B cell (primary cell): ENCODE measurements at regions not wholly inside any gene's neighbourhood (a gene's known extent, or its start where the extent isn't known, plus 50 kb on each side); places are given as distances from the start of the nearest gene placed in this dataset.

Experiments
- ATAC-seq: fragments of 200-7000 bp; cut with Tn5 transposase; one replicate; pipeline ENCODE4 v1.10.0; 2021; ENCODE audit warnings: low read depth, mild to moderate bottlenecking, moderate number of reproducible peaks, moderate library complexity
- CTCF ChIA-PET: fragments of 350-600 bp; sonication (Branson Sonifier 250); formaldehyde crosslinking; loops from one replicate; lab custom pipeline; 2021; ENCODE audit warnings: antibody characterized with exemption, inconsistent platforms; lab: Charles Lee
- POLR2A ChIA-PET: fragments of 350-600 bp; sonication (Branson Sonifier 250); formaldehyde crosslinking; loops from one replicate; lab custom pipeline; 2021; ENCODE audit warnings: antibody characterized with exemption; lab: Charles Lee
- DNase-seq: peaks from one replicate; pipeline ENCODE4 v3.0.0; 2013
- H2AFZ ChIP-seq: 2 replicates; pipeline ENCODE4 v1.6.1; 2012; ENCODE audit warnings: mild to moderate bottlenecking, low read depth, low read length; ENCODE audit not compliant: insufficient read depth, poor library complexity, severe bottlenecking
- H3K27ac ChIP-seq, 2 donors: 1 replicate in 1 of 2; 2 replicates in 1 of 2; pipeline ENCODE4 v1.5.1; 2012 to 2013; ENCODE audit warnings: low read length in 2 of 2, mild to moderate bottlenecking in 2 of 2, moderate library complexity in 1 of 2
- H3K27me3 ChIP-seq, 4 experiments: fragments of 200-600 bp in 1 of 4; sonication (generic) in 1 of 4; replicated peaks in 1 of 4; 1 replicate in 2 of 4; 2 replicates in 2 of 4; pipeline versions ENCODE4 v1.6.1 to v1.7.0; 2013 to 2016; ENCODE audit warnings: low read length in 3 of 4, mild to moderate bottlenecking in 2 of 4, mixed read lengths in 1 of 4, moderate library complexity in 1 of 4; ENCODE audit not compliant: insufficient read depth in 4 of 4, control insufficient read depth in 3 of 4; ENCODE audit errors: control extremely low read depth in 1 of 4
- H3K36me3 ChIP-seq, 2 experiments: replicated peaks in 1 of 2; 1 replicate in 1 of 2; 2 replicates in 1 of 2; pipeline versions ENCODE4 v1.6.1 to v1.7.1; 2013; ENCODE audit warnings: low read length in 1 of 2; ENCODE audit not compliant: insufficient read depth in 2 of 2, control insufficient read depth in 1 of 2; ENCODE audit errors: control extremely low read depth in 1 of 2, extremely low read depth in 1 of 2
- H3K4me1 ChIP-seq, 2 donors: fragments of 200-600 bp in 1 of 2; sonication (generic) in 1 of 2; 1 replicate in 1 of 2; 2 replicates in 1 of 2; pipeline versions ENCODE4 v1.5.1 to v1.6.1; 2013 to 2017; ENCODE audit warnings: low read length in 2 of 2; ENCODE audit not compliant: control insufficient read depth in 2 of 2, insufficient read depth in 2 of 2
- H3K4me2 ChIP-seq: replicated peaks from 2 replicates; pipeline ENCODE3; 2012; ENCODE audit warnings: mild to moderate bottlenecking, low read depth, low read length; ENCODE audit not compliant: poor library complexity, severe bottlenecking
- H3K4me3 ChIP-seq, 5 experiments: fragments of 200-600 bp in 1 of 5; sonication (generic) in 1 of 5; 1 replicate in 3 of 5; 2 replicates in 2 of 5; pipeline versions ENCODE4 v1.5.1 to v1.7.0; 2011 to 2016; ENCODE audit warnings: low read length in 4 of 5, mild to moderate bottlenecking in 4 of 5, low read depth in 2 of 5, control low read depth in 1 of 5, moderate library complexity in 1 of 5; ENCODE audit not compliant: insufficient read depth in 1 of 5; ENCODE audit errors: control extremely low read depth in 1 of 5, extremely low read depth in 1 of 5
- H3K79me2 ChIP-seq: fragments of 200-600 bp; sonication (generic); one replicate; pipeline ENCODE4 v1.6.0; 2016; ENCODE audit warnings: low read length; ENCODE audit not compliant: control insufficient read depth, insufficient read depth
- H3K9ac ChIP-seq: fragments of 200-600 bp; sonication (generic); 2 replicates; pipeline ENCODE4 v1.6.1; 2017; ENCODE audit warnings: mild to moderate bottlenecking, low read length, moderate library complexity
- H3K9me3 ChIP-seq, 3 donors: one replicate each; pipeline versions ENCODE4 v1.6.1 to v1.7.1; 2013; ENCODE audit warnings: low read length in 2 of 3; ENCODE audit not compliant: control insufficient read depth in 2 of 3, insufficient read depth in 1 of 3; ENCODE audit errors: control extremely low read depth in 1 of 3
- H4K20me1 ChIP-seq: 2 replicates; pipeline ENCODE4 v1.6.0; 2012; ENCODE audit warnings: mild to moderate bottlenecking, low read length; ENCODE audit not compliant: insufficient read depth, control insufficient read depth, poor library complexity, severe bottlenecking
- H3K27ac Mint-ChIP-seq: one replicate; pipeline ENCODE4 v1.8.0; 2021; ENCODE audit warnings: mixed read lengths
- H3K27me3 Mint-ChIP-seq: one replicate; pipeline ENCODE4 v1.8.0; 2021; ENCODE audit warnings: mixed read lengths
- H3K4me1 Mint-ChIP-seq: one replicate; pipeline ENCODE4 v1.8.0; 2021; ENCODE audit warnings: mixed read lengths
- H3K4me3 Mint-ChIP-seq: one replicate; pipeline ENCODE4 v1.8.0; 2021; ENCODE audit warnings: mixed read lengths
- H3K9me3 Mint-ChIP-seq: one replicate; pipeline ENCODE4 v1.8.0; 2022; ENCODE audit warnings: mixed read lengths; ENCODE audit not compliant: insufficient read depth
- EZH2 ChIP-seq: IDR thresholded peaks from 2 replicates; pipeline ENCODE4 v1.6.1; 2012; ENCODE audit warnings: borderline replicate concordance, low read depth, mild to moderate bottlenecking, moderate library complexity, low read length; ENCODE audit not compliant: insufficient read depth, poor library complexity, severe bottlenecking
- WGBS: methylation state at CpG from one replicate; pipeline ENCODE4 v1.1.5; 2013; ENCODE audit warnings: missing lambda C conversion rate; ENCODE audit not compliant: insufficient coverage; 5-methylcytosine and 5-hydroxymethylcytosine counted together
- intact Hi-C: fragments of 100-400 bp; cut with micrococcal nuclease; formaldehyde crosslinking; loops from one replicate; pipeline ENCODE4 v1.10.0; 2022
- TF ChIP-seq, protein P1 (sequence below): fragments of 200-600 bp; IDR thresholded peaks from one replicate; pipeline ENCODE4 v1.8.0; 2022; ENCODE audit warnings: antibody characterized with exemption, mild to moderate bottlenecking

DNA sequence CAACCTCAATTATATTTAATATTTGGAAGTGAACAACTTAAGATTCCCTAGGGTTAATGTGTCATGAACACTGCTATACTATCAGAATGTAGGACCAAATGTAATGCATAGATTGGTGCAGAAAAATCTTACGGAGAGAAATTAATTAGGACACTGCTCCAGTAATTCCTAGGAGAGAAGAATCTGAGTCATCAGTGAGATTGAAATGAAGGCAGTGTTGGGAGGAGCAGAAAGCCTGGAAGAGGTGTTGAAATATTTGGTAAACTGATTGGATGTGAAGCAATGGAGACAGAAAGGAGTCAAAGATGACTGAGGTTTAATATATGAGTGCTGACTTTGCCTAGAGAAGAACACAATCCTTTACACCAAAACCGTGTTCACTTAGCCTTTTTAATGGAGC lies 836.0 kb downstream of the FAM181B start:
- H3K4me1 Mint-ChIP-seq: no peaks in the 10 kb centered on the region
- Histone ChIP-seq H3K79me2 (no peaks in the 10 kb centered on the region), H3K9me3 (peaks cover 0 to 6% (median 0%) of the 10 kb centered on the region in 3 donors), H3K9ac (no peak overlapping the region), H4K20me1 (no peaks in the 10 kb centered on the region), H3K4me2 (no peak overlapping the region), H3K4me1 (no peaks in the 10 kb centered on the region), H3K27ac (no peak overlapping the region), H3K36me3 (no peaks in the 10 kb centered on the region), H2AFZ (no peak overlapping the region), H3K4me3 (no peak overlapping the region), H3K27me3 (no peaks in the 10 kb centered on the region)
- DNase-seq (no peak), ATAC-seq (no peak)
- WGBS: 86% methylated on average over 1 of the region's 2 CpGs
- peaks cover 12% of the 10 kb centered on the region for H3K27me3 Mint-ChIP-seq
- ChIA-PET POLR2A (no interaction called here), CTCF (no interaction called here)
- no peak overlapping the region for H3K4me3 Mint-ChIP-seq
- TF ChIP-seq, protein P1, sequence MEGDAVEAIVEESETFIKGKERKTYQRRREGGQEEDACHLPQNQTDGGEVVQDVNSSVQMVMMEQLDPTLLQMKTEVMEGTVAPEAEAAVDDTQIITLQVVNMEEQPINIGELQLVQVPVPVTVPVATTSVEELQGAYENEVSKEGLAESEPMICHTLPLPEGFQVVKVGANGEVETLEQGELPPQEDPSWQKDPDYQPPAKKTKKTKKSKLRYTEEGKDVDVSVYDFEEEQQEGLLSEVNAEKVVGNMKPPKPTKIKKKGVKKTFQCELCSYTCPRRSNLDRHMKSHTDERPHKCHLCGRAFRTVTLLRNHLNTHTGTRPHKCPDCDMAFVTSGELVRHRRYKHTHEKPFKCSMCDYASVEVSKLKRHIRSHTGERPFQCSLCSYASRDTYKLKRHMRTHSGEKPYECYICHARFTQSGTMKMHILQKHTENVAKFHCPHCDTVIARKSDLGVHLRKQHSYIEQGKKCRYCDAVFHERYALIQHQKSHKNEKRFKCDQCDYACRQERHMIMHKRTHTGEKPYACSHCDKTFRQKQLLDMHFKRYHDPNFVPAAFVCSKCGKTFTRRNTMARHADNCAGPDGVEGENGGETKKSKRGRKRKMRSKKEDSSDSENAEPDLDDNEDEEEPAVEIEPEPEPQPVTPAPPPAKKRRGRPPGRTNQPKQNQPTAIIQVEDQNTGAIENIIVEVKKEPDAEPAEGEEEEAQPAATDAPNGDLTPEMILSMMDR: no peak
- no peak for TF ChIP-seq EZH2
- H3K27ac Mint-ChIP-seq: no peak overlapping the region
- no peaks in the 10 kb centered on the region for H3K9me3 Mint-ChIP-seq
- intact Hi-C loops: no loop called here

DNA sequence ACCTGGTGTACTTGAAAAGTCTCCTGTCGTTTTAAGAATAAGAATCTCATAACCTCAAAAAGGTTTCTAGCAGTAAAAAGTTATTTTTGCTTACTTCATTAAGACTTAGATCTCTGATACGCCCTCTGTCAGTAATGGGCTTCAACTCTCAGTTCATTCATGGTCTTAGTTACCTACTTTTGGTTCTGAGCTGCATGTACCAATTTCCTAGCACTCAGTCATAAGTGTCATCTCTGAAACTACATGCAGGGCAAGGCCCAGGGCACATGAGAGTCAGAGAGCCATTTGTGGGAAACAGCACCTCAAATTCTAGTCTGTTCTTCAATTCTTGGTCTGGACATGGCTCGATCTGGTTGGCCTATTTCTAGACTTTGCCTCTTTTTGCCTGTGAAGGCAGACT lies 838.4 kb downstream of the FAM181B start:
- no peaks in the 10 kb centered on the region for H3K4me1 ChIP-seq
- no peaks in the 10 kb centered on the region for H3K79me2 ChIP-seq
- TF ChIP-seq, protein P1: no peak
- no peak for TF ChIP-seq EZH2
- no peak overlapping the region for H3K27ac ChIP-seq
- H3K4me3 Mint-ChIP-seq: no peak overlapping the region
- no peak overlapping the region for H3K4me2 ChIP-seq
- H3K27ac Mint-ChIP-seq: no peak overlapping the region
- peaks cover 6% of the 10 kb centered on the region for H3K27me3 Mint-ChIP-seq
- intact Hi-C loops: no loop called here
- ChIA-PET CTCF (no interaction called here), POLR2A (interaction anchor here (0.7 kb wide), 1 partner anchor 42 kb away, joined by 4 read pairs; no protein-coding TSS in a partner anchor)
- no peaks in the 10 kb centered on the region for H3K4me1 Mint-ChIP-seq
- DNase-seq: no peak
- H3K4me3 ChIP-seq: no peak overlapping the region
- H4K20me1 ChIP-seq: no peaks in the 10 kb centered on the region
- H3K9me3 ChIP-seq: peaks cover 0 to 6% (median 0%) of the 10 kb centered on the region in 3 donors
- no peaks in the 10 kb centered on the region for H3K27me3 ChIP-seq
- no peaks in the 10 kb centered on the region for H3K36me3 ChIP-seq
- H2AFZ ChIP-seq: no peak overlapping the region
- 77% methylated on average over 3 of the region's 3 CpGs for WGBS
- no peak for ATAC-seq
- no peak overlapping the region for H3K9ac ChIP-seq
- no peaks in the 10 kb centered on the region for H3K9me3 Mint-ChIP-seq
